Hepatocyte (in vitro differentiated cells): ENCODE measurements at regions not wholly inside any gene's neighbourhood (a gene's known extent, or its start where the extent isn't known, plus 50 kb on each side); places are given as distances from the start of the nearest gene placed in this dataset.

Experiments used
- EZH2 ChIP-seq: fragments of 200-600 bp; sonication (generic); IDR thresholded peaks from 2 replicates; pipeline ENCODE4 v1.6.1; 2016; ENCODE audit warnings: antibody characterized with exemption, mild to moderate bottlenecking, borderline replicate concordance
- TF ChIP-seq, protein P1 (sequence below): fragments of 200-600 bp; sonication (generic); IDR thresholded peaks from 2 replicates; pipeline ENCODE4 v1.5.1; 2016; ENCODE audit warnings: antibody characterized with exemption, mild to moderate bottlenecking; ENCODE audit not compliant: poor library complexity

DNA sequence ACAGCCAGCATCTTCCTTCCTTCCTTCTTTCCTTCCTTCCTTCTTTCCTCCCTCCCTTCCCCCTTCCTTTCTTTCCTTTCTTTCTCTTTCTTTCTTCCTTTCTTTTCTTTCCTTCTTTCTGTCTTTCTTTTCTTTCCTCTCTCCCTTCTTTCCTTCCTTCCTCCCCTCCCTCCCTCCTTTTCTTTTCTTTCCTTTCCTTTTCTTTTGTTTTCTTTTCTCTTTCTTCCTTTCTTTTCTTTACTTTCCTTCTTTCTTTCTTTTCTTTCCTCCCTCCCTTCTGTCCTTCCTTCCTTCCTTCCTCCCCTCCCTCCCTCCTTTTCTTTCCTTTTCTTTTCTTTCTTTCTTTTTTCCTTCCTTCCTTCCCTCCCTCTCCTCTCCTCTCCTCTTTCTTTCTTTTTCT lies 296.0 kb upstream of the LRRTM4 start:
- no peak for TF ChIP-seq EZH2
- TF ChIP-seq, protein P1, sequence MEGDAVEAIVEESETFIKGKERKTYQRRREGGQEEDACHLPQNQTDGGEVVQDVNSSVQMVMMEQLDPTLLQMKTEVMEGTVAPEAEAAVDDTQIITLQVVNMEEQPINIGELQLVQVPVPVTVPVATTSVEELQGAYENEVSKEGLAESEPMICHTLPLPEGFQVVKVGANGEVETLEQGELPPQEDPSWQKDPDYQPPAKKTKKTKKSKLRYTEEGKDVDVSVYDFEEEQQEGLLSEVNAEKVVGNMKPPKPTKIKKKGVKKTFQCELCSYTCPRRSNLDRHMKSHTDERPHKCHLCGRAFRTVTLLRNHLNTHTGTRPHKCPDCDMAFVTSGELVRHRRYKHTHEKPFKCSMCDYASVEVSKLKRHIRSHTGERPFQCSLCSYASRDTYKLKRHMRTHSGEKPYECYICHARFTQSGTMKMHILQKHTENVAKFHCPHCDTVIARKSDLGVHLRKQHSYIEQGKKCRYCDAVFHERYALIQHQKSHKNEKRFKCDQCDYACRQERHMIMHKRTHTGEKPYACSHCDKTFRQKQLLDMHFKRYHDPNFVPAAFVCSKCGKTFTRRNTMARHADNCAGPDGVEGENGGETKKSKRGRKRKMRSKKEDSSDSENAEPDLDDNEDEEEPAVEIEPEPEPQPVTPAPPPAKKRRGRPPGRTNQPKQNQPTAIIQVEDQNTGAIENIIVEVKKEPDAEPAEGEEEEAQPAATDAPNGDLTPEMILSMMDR: no peak
